HUES48 (cell line): ENCODE measurements at regions not wholly inside any gene's neighbourhood (a gene's known extent, or its start where the extent isn't known, plus 50 kb on each side); places are given as distances from the start of the nearest gene placed in this dataset.

ENCODE experiments used
- H3K27ac ChIP-seq: one replicate; pipeline ENCODE4 v1.7.0; 2013; ENCODE audit warnings: low read depth, low read length, inconsistent platforms
- H3K27me3 ChIP-seq: 2 replicates; pipeline ENCODE4 v1.6.1; 2013; ENCODE audit warnings: mild to moderate bottlenecking, low read length; ENCODE audit not compliant: control insufficient read depth, insufficient read depth
- H3K36me3 ChIP-seq: 2 replicates; pipeline ENCODE4 v1.6.1; 2013; ENCODE audit warnings: low read length; ENCODE audit not compliant: control insufficient read depth, insufficient read depth
- H3K4me1 ChIP-seq: 2 replicates; pipeline ENCODE4 v1.6.1; 2013; ENCODE audit warnings: mild to moderate bottlenecking, low read length; ENCODE audit not compliant: control insufficient read depth, insufficient read depth
- H3K4me3 ChIP-seq: 2 replicates; pipeline ENCODE4 v1.5.1; 2013; ENCODE audit warnings: mild to moderate bottlenecking, low read depth, low read length
- H3K9ac ChIP-seq: 2 replicates; pipeline ENCODE4 v1.6.1; 2013; ENCODE audit warnings: mild to moderate bottlenecking, low read depth, low read length, moderate library complexity
- H3K9me3 ChIP-seq: 2 replicates; pipeline ENCODE4 v1.6.1; 2013; ENCODE audit warnings: low read length; ENCODE audit not compliant: control insufficient read depth, insufficient read depth

- H3K36me3 ChIP-seq, result no peaks in the 10 kb centered on the region
- no peak overlapping the region for H3K27ac ChIP-seq
- H3K9ac ChIP-seq, result no peak overlapping the region
- no peaks in the 10 kb centered on the region for H3K4me1 ChIP-seq
- no peaks in the 10 kb centered on the region for H3K27me3 ChIP-seq
- no peaks in the 10 kb centered on the region; the same call in 1 of the 2 replicates for H3K9me3 ChIP-seq
- H3K4me3 ChIP-seq, result no peak overlapping the region
Measured at GRCh38 chr4:187414716-187415115, 580.9 kb upstream of the ZFP42 start.

GRCh38 chr4:187415231-187415630, 580.3 kb upstream of the ZFP42 start:
- no peaks in the 10 kb centered on the region for H3K27me3 ChIP-seq
- H3K4me3 ChIP-seq, result no peak overlapping the region
- no peaks in the 10 kb centered on the region; the same call in 1 of the 2 replicates for H3K9me3 ChIP-seq
- no peak overlapping the region for H3K9ac ChIP-seq
- no peak overlapping the region for H3K27ac ChIP-seq
- H3K36me3 ChIP-seq, result no peaks in the 10 kb centered on the region
- no peaks in the 10 kb centered on the region for H3K4me1 ChIP-seq

DNA sequence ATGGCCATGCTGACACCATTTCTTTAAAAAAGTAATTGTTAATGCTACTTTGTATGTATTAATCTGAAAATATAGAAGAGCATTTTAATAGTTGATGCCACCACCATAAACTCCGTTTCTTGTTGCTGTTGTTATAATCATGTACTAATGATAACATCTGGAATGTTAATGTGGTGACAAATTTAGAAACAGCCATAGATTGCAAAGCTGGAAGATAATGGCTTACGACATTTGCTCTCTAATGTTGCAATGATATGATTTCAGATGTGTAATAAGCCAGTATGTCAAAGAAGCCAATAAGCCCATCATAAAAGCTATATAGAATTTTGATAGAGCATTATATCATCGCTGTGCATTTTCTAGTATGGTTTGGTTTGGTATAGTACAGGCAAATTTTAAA, 579.4 kb upstream of the ZFP42 start:
- H3K4me1 ChIP-seq, result no peaks in the 10 kb centered on the region
- no peaks in the 10 kb centered on the region for H3K27me3 ChIP-seq
- H3K36me3 ChIP-seq, result no peaks in the 10 kb centered on the region
- H3K4me3 ChIP-seq, result no peak overlapping the region
- no peaks in the 10 kb centered on the region; the same call in 1 of the 2 replicates for H3K9me3 ChIP-seq
- H3K27ac ChIP-seq, result no peak overlapping the region
- H3K9ac ChIP-seq, result no peak overlapping the region

DNA sequence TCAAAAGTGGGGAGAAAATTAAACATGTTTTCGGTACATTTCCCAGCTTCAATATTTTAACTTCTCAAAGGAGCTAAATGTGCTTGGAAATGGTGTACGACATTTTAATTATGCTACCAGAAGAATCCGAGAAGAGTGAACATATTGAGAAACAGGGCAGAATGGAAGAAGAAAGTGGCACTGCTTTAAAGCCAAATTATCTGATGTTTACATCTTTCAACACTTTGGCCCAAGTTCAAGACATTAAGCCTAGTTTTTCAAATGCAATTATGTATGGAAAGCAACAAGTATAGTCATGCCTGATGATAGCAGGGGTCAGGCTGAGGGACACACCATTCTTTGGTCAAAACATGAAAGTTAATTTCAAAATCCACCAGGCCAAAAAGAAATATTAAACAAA, 577.9 kb upstream of the ZFP42 start:
- H3K9me3 ChIP-seq, result no peaks in the 10 kb centered on the region; the same call in 1 of the 2 replicates
- no peaks in the 10 kb centered on the region for H3K27me3 ChIP-seq
- no peak overlapping the region for H3K9ac ChIP-seq
- no peak overlapping the region for H3K4me3 ChIP-seq
- H3K36me3 ChIP-seq, result no peaks in the 10 kb centered on the region
- H3K4me1 ChIP-seq, result no peaks in the 10 kb centered on the region
- H3K27ac ChIP-seq, result no peak overlapping the region

- Histone ChIP-seq H3K27me3 (no peaks in the 10 kb centered on the region), H3K9ac (no peak overlapping the region), H3K36me3 (no peaks in the 10 kb centered on the region), H3K9me3 (no peaks in the 10 kb centered on the region), H3K4me3 (no peak overlapping the region), H3K4me1 (no peaks in the 10 kb centered on the region), H3K27ac (no peak overlapping the region)
Measured at GRCh38 chr4:187422655-187423054, 572.9 kb upstream of the ZFP42 start.

DNA sequence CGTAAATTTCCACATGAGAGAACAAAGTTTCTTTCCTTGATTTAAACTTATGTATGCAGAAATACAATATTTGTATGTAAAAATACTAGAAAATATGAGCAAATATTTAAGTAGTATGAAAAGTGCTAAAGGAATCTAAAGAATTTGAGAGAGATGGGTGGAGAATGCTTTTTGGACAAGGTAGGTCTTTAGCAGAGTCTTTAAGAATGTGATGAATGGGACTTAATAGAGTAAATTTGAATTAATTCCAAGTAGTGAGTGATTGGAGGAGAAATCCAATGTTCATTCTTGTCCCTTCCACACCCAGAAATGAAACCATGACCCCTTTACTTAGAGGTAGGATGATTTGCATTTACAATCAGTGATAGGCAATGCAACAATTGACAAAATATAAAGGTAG, 570.9 kb upstream of the ZFP42 start:
- Histone ChIP-seq H3K27ac (no peak overlapping the region), H3K36me3 (no peaks in the 10 kb centered on the region), H3K4me1 (no peaks in the 10 kb centered on the region), H3K9ac (no peak overlapping the region), H3K4me3 (no peak overlapping the region), H3K9me3 (no peaks in the 10 kb centered on the region), H3K27me3 (no peaks in the 10 kb centered on the region)

DNA sequence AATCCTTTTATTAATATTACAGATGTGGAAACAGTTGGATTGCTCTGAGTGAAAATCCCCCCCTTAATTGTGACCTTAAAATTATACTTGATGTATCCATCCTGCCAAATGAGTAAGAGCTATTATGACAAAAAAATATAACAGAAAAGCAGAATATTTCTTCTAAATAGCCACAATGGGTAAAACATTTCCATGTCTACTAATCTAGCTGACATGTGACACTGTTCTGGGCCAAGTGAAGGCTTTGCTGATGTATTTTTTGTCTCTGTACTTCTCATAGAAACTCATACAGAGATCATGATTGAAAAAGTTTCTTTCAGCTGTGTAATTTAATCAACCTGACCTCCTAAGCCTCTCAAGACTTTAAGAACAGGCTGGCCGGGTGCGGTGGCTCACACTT, 569.1 kb upstream of the ZFP42 start:
- Histone ChIP-seq H3K4me1 (no peaks in the 10 kb centered on the region), H3K4me3 (no peak overlapping the region), H3K27me3 (no peaks in the 10 kb centered on the region), H3K9ac (no peak overlapping the region), H3K27ac (no peak overlapping the region), H3K36me3 (no peaks in the 10 kb centered on the region), H3K9me3 (no peaks in the 10 kb centered on the region)

DNA sequence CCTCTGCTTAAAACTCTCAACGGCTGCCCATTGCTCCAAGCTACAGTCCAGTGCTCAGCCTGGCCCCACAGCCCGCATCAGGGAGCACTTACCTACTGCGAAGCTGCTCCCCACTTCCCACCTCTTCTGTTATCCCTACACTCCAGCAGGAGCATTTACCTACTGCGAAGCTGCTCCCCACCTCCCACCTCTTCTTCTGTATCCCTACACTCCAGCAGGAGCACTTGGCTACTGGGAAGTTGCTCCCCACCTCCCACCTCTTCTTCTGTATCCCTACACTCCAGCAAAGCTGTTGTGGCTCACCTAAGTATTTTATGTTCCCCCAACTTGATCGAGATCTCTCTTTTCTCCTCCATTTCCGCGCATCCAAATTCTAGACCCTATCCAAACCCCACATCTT, 563.3 kb upstream of the ZFP42 start:
- no peaks in the 10 kb centered on the region for H3K27me3 ChIP-seq
- no peaks in the 10 kb centered on the region for H3K9me3 ChIP-seq
- no peaks in the 10 kb centered on the region for H3K4me1 ChIP-seq
- no peaks in the 10 kb centered on the region for H3K36me3 ChIP-seq
- no peak overlapping the region for H3K4me3 ChIP-seq
- no peak overlapping the region for H3K9ac ChIP-seq
- H3K27ac ChIP-seq, result no peak overlapping the region

DNA sequence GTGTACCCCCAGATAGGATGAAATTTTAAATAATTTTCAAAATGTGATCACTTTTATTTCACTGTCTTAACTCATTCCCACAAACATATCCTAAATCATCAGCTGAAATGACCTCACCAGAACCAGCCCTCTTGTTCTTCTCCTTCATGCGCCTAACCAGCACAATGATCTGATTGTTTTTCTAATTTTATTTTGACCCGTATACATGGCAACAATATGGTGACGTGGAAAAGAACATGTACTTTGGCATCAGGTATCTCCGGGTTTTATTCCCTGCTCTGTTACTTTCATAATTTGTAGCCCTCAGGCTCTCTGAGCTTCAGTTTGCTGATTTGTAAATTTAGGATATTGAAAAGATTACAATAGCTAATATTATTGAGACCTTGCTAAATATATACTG, 562.4 kb upstream of the ZFP42 start:
- H3K36me3 ChIP-seq, result no peaks in the 10 kb centered on the region
- no peak overlapping the region for H3K9ac ChIP-seq
- H3K27ac ChIP-seq, result no peak overlapping the region

GRCh38 chr4:187436251-187436650, 559.3 kb upstream of the ZFP42 start:
- Histone ChIP-seq H3K27me3 (no peaks in the 10 kb centered on the region), H3K9ac (no peak overlapping the region), H3K9me3 (peaks cover 7% of the 10 kb centered on the region; the same call in 1 of the 2 replicates), H3K4me3 (no peak overlapping the region), H3K36me3 (no peaks in the 10 kb centered on the region), H3K4me1 (no peaks in the 10 kb centered on the region), H3K27ac (no peak overlapping the region)

More for the DNA sequence above, 562.4 kb upstream of the ZFP42 start:
- Histone ChIP-seq H3K27me3 (no peaks in the 10 kb centered on the region), H3K4me3 (no peak overlapping the region), H3K9me3 (peaks cover 3% of the 10 kb centered on the region; the same call in 1 of the 2 replicates), H3K4me1 (no peaks in the 10 kb centered on the region)

GRCh38 chr4:187444061-187444460, 551.5 kb upstream of the ZFP42 start:
- Histone ChIP-seq H3K27me3 (no peaks in the 10 kb centered on the region), H3K4me3 (no peak overlapping the region), H3K27ac (no peak overlapping the region), H3K36me3 (no peaks in the 10 kb centered on the region), H3K9me3 (no peaks in the 10 kb centered on the region), H3K9ac (no peak overlapping the region), H3K4me1 (no peaks in the 10 kb centered on the region)

DNA sequence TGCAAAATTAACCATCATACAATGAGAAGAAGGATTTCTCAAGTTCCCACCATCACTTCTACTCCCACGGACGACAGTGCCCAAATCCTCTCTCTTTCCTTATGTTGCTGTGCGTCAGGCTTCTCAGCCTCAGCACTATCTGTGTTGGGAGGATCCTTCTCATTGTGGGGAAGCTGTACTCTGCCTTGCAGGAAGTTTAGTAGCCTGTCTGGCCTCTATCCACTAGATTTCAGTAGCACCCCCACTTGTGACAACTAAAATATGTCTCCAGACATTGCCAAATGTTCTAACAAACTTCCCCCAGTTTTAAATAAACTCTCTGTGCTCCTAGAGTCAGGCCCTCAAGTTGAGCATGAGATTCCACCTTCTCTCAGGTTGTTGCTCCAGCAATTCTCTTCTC, 545.9 kb upstream of the ZFP42 start:
- H3K9ac ChIP-seq, result no peak overlapping the region
- no peaks in the 10 kb centered on the region for H3K9me3 ChIP-seq

More for the DNA sequence above, 545.9 kb upstream of the ZFP42 start:
- Histone ChIP-seq H3K27me3 (no peaks in the 10 kb centered on the region), H3K36me3 (no peaks in the 10 kb centered on the region), H3K4me3 (no peak overlapping the region), H3K4me1 (no peaks in the 10 kb centered on the region), H3K27ac (no peak overlapping the region)
